BLaER1 (cell line): ENCODE measurements at regions not wholly inside any gene's neighbourhood (a gene's known extent, or its start where the extent isn't known, plus 50 kb on each side); places are given as distances from the start of the nearest gene placed in this dataset.

Source experiments
- H3K27ac ChIP-seq: shearing (Covaris generic); formaldehyde crosslinking; 2 replicates; pipeline ENCODE4 v1.8.1; 2022
- H3K27me3 ChIP-seq: shearing (Covaris generic); formaldehyde crosslinking; 2 replicates; pipeline ENCODE4 v1.8.1; 2022
- H3K36me3 ChIP-seq: shearing (Covaris generic); formaldehyde crosslinking; 2 replicates; pipeline ENCODE4 v1.8.1; 2022
- H3K4me1 ChIP-seq: shearing (Covaris generic); formaldehyde crosslinking; 2 replicates; pipeline ENCODE4 v1.8.1; 2022
- H3K4me2 ChIP-seq: shearing (Covaris generic); formaldehyde crosslinking; 2 replicates; pipeline ENCODE4 v1.8.1; 2022
- H3K4me3 ChIP-seq: shearing (Covaris generic); formaldehyde crosslinking; 2 replicates; pipeline ENCODE4 v1.8.1; 2022
- H3K9ac ChIP-seq: shearing (Covaris generic); formaldehyde crosslinking; 2 replicates; pipeline ENCODE4 v1.8.1; 2022
- H3K9me3 ChIP-seq: shearing (Covaris generic); formaldehyde crosslinking; 2 replicates; pipeline ENCODE4 v1.8.1; 2022
- H4K20me1 ChIP-seq: shearing (Covaris generic); formaldehyde crosslinking; 2 replicates; pipeline ENCODE4 v1.8.1; 2022
- Cebpa-rat ChIP-seq: shearing (Covaris generic); IDR thresholded peaks from 2 replicates; pipeline ENCODE4 v1.8.1; 2022

- Histone ChIP-seq H3K36me3 (no peaks in the 10 kb centered on the region), H3K4me3 (no peak overlapping the region), H3K27me3 (no peaks in the 10 kb centered on the region), H3K9ac (no peak overlapping the region), H3K4me1 (no peaks in the 10 kb centered on the region), H4K20me1 (no peaks in the 10 kb centered on the region), H3K9me3 (peaks cover 20% of the 10 kb centered on the region), H3K4me2 (no peak overlapping the region), H3K27ac (no peak overlapping the region)
- TF ChIP-seq Cebpa-rat: no peak
These were observed 647.6 kb upstream of the SPRY2 start for GRCh38 chr13:80988391-80989151.

- Histone ChIP-seq H3K4me3 (no peak overlapping the region), H3K4me2 (no peak overlapping the region), H3K9me3 (peaks cover 4% of the 10 kb centered on the region; the same call in 1 of the 2 replicates), H3K4me1 (no peaks in the 10 kb centered on the region), H3K36me3 (no peaks in the 10 kb centered on the region), H4K20me1 (no peaks in the 10 kb centered on the region), H3K27me3 (no peaks in the 10 kb centered on the region), H3K9ac (no peak overlapping the region), H3K27ac (no peak overlapping the region)
- TF ChIP-seq Cebpa-rat: no peak
These were observed 638.2 kb upstream of the SPRY2 start for GRCh38 chr13:80979035-80979641.

GRCh38 chr13:80977168-80977567, 636.2 kb upstream of the SPRY2 start:
- no peak for TF ChIP-seq Cebpa-rat
- Histone ChIP-seq H3K9me3 (peaks cover 4% of the 10 kb centered on the region; the same call in 1 of the 2 replicates), H3K4me3 (no peak overlapping the region), H3K27me3 (no peaks in the 10 kb centered on the region), H3K27ac (no peak overlapping the region), H4K20me1 (no peaks in the 10 kb centered on the region), H3K36me3 (no peaks in the 10 kb centered on the region), H3K4me2 (no peak overlapping the region), H3K4me1 (peaks cover under 1% of the 10 kb centered on the region; the same call in 1 of the 2 replicates), H3K9ac (no peak overlapping the region)

- H3K4me2 ChIP-seq: no peak overlapping the region
- no peak overlapping the region for H3K4me3 ChIP-seq
- no peaks in the 10 kb centered on the region for H4K20me1 ChIP-seq
- H3K36me3 ChIP-seq: no peaks in the 10 kb centered on the region
- H3K27me3 ChIP-seq: no peaks in the 10 kb centered on the region
- TF ChIP-seq Cebpa-rat: no peak
- H3K9ac ChIP-seq: no peak overlapping the region
- H3K9me3 ChIP-seq: peaks cover 7% of the 10 kb centered on the region; the same call in 1 of the 2 replicates
- no peak overlapping the region for H3K27ac ChIP-seq
- peaks cover 4% of the 10 kb centered on the region; the same call in 1 of the 2 replicates for H3K4me1 ChIP-seq
These were observed 635.0 kb upstream of the SPRY2 start for GRCh38 chr13:80975903-80976302.

GRCh38 chr13:80973721-80974120, 632.8 kb upstream of the SPRY2 start:
- Histone ChIP-seq H3K9me3 (peaks cover 14% of the 10 kb centered on the region; the same call in 1 of the 2 replicates), H3K4me1 (peaks cover 19% of the 10 kb centered on the region), H3K9ac (no peak overlapping the region), H3K36me3 (no peaks in the 10 kb centered on the region), H4K20me1 (no peaks in the 10 kb centered on the region), H3K27ac (no peak overlapping the region), H3K27me3 (no peaks in the 10 kb centered on the region), H3K4me3 (no peak overlapping the region), H3K4me2 (no peak overlapping the region)
- no peak for TF ChIP-seq Cebpa-rat

- TF ChIP-seq Cebpa-rat: no peak
- Histone ChIP-seq H3K27ac (no peak overlapping the region), H4K20me1 (no peaks in the 10 kb centered on the region), H3K4me3 (no peak overlapping the region), H3K9me3 (peaks cover 14% of the 10 kb centered on the region; the same call in 1 of the 2 replicates), H3K36me3 (no peaks in the 10 kb centered on the region), H3K4me2 (no peak overlapping the region), H3K4me1 (peaks cover 19% of the 10 kb centered on the region), H3K27me3 (no peaks in the 10 kb centered on the region), H3K9ac (no peak overlapping the region)
These were observed 632.0 kb upstream of the SPRY2 start for GRCh38 chr13:80972857-80973478.

- TF ChIP-seq Cebpa-rat: no peak
- Histone ChIP-seq H3K27ac (no peak overlapping the region), H3K4me1 (peaks cover 20% of the 10 kb centered on the region), H4K20me1 (no peaks in the 10 kb centered on the region), H3K9me3 (no peaks in the 10 kb centered on the region), H3K9ac (no peak overlapping the region), H3K36me3 (no peaks in the 10 kb centered on the region), H3K27me3 (no peaks in the 10 kb centered on the region), H3K4me3 (no peak overlapping the region), H3K4me2 (no peak overlapping the region)
These were observed 624.2 kb upstream of the SPRY2 start for GRCh38 chr13:80965097-80965496.

- Histone ChIP-seq H4K20me1 (no peaks in the 10 kb centered on the region), H3K4me3 (no peak overlapping the region), H3K27ac (no peak overlapping the region), H3K4me1 (peaks cover 10% of the 10 kb centered on the region; the same call in 1 of the 2 replicates), H3K9ac (no peak overlapping the region), H3K36me3 (no peaks in the 10 kb centered on the region), H3K27me3 (no peaks in the 10 kb centered on the region), H3K4me2 (no peak overlapping the region), H3K9me3 (no peaks in the 10 kb centered on the region)
- no peak for TF ChIP-seq Cebpa-rat
These were observed 621.9 kb upstream of the SPRY2 start for GRCh38 chr13:80962855-80963254.

- Histone ChIP-seq H3K27me3 (no peaks in the 10 kb centered on the region), H3K9ac (no peak overlapping the region), H3K36me3 (no peaks in the 10 kb centered on the region), H3K4me2 (no peak overlapping the region), H3K4me3 (no peak overlapping the region), H3K9me3 (no peaks in the 10 kb centered on the region), H3K27ac (no peak overlapping the region), H4K20me1 (no peaks in the 10 kb centered on the region), H3K4me1 (peaks cover 10% of the 10 kb centered on the region; the same call in 1 of the 2 replicates)
- no peak for TF ChIP-seq Cebpa-rat
These were observed 621.2 kb upstream of the SPRY2 start for GRCh38 chr13:80962173-80962572.
